H1 (cell line): ENCODE measurements at regions not wholly inside any gene's neighbourhood (a gene's known extent, or its start where the extent isn't known, plus 50 kb on each side); places are given as distances from the start of the nearest gene placed in this dataset.

Experiments used
- CTCF ChIA-PET: fragments of 300-600 bp; sonication (Branson Sonifier 250); formaldehyde crosslinking; loops from one replicate; lab custom pipeline; 2021; ENCODE audit not compliant: partially characterized antibody; lab: Charles Lee
- POLR2A ChIA-PET: fragments of 300-600 bp; sonication (Branson Sonifier 250); formaldehyde crosslinking; loops from one replicate; lab custom pipeline; 2021; ENCODE audit warnings: inconsistent platforms; ENCODE audit not compliant: partially characterized antibody; lab: Charles Lee
- DNase-seq, 2 experiments: peaks; one replicate each; pipeline versions ENCODE4 v3.0.0 to v3.0.0-alpha.2; 2010 to 2022; ENCODE audit warnings: low spot score in 2 of 2, low read depth in 1 of 2, mixed read lengths in 1 of 2
- FAIRE-seq: peaks from 2 replicates; lab custom pipeline; 2011; peaks lifted over from hg19 to GRCh38; lab: Jason Lieb, UNC
- H2AFZ ChIP-seq: 2 replicates; pipeline ENCODE4 v1.8.1; 2012; ENCODE audit warnings: low read length, inconsistent platforms
- H2AK5ac ChIP-seq: 2 replicates; pipeline ENCODE4 v1.6.1; 2013; ENCODE audit warnings: low read depth, low read length
- H2BK120ac ChIP-seq: replicated peaks from 2 replicates; pipeline ENCODE3; 2013; ENCODE audit warnings: low read depth, low read length, inconsistent platforms
- H2BK12ac ChIP-seq: 2 replicates; pipeline ENCODE4 v1.6.1; 2013; ENCODE audit warnings: low read depth, low read length
- H2BK15ac ChIP-seq: 2 replicates; pipeline ENCODE4 v1.6.1; 2013; ENCODE audit warnings: low read length
- H2BK20ac ChIP-seq: 2 replicates; pipeline ENCODE4 v1.6.1; 2013; ENCODE audit warnings: low read length
- H2BK5ac ChIP-seq: 2 replicates; pipeline ENCODE4 v1.6.1; 2013; ENCODE audit warnings: low read depth, low read length
- H3K14ac ChIP-seq: 2 replicates; pipeline ENCODE4 v1.6.1; 2013; ENCODE audit warnings: inconsistent platforms; ENCODE audit not compliant: insufficient read length
- H3K18ac ChIP-seq: 2 replicates; pipeline ENCODE4 v1.6.1; 2013; ENCODE audit warnings: low read length; ENCODE audit errors: extremely low read depth
- H3K23ac ChIP-seq: 2 replicates; pipeline ENCODE4 v1.6.1; 2013; ENCODE audit warnings: inconsistent platforms; ENCODE audit not compliant: insufficient read length
- H3K23me2 ChIP-seq: 2 replicates; pipeline ENCODE4 v1.6.1; 2013; ENCODE audit warnings: low read depth, low read length
- H3K27ac ChIP-seq: 2 replicates; pipeline ENCODE4 v1.6.1; 2011; ENCODE audit warnings: low read depth, low read length, inconsistent platforms
- H3K27me3 ChIP-seq, 4 experiments: replicated peaks in 1 of 4; 1 replicate in 1 of 4; 2 replicates in 3 of 4; pipeline versions ENCODE4 v1.6.1 to v1.8.1; 2011 to 2013; ENCODE audit warnings: low read length in 3 of 4, mild to moderate bottlenecking in 3 of 4, inconsistent platforms in 2 of 4, mixed read lengths in 2 of 4, moderate library complexity in 1 of 4; ENCODE audit not compliant: control insufficient read depth in 3 of 4, insufficient read depth in 3 of 4; ENCODE audit errors: extremely low read depth in 1 of 4
- H3K36me3 ChIP-seq, 4 experiments: 2 replicates each; pipeline versions ENCODE4 v1.6.1 to v1.8.1; 2011 to 2013; ENCODE audit warnings: mild to moderate bottlenecking in 4 of 4, low read length in 3 of 4, moderate library complexity in 2 of 4, control low read depth in 1 of 4, inconsistent platforms in 1 of 4; ENCODE audit not compliant: insufficient read depth in 4 of 4, control insufficient read depth in 2 of 4
- H3K4ac ChIP-seq: replicated peaks from 2 replicates; pipeline ENCODE3; 2013; ENCODE audit warnings: low read length, low read depth, mixed read lengths, inconsistent platforms; ENCODE audit not compliant: insufficient read length
- H3K4me1 ChIP-seq, 4 experiments: replicated peaks in 1 of 4; 1 replicate in 1 of 4; 2 replicates in 3 of 4; pipeline versions ENCODE4 v1.6.1 to v1.8.1; 2011 to 2013; ENCODE audit warnings: low read length in 3 of 4, inconsistent platforms in 2 of 4, mixed read lengths in 1 of 4; ENCODE audit not compliant: insufficient read depth in 4 of 4, control insufficient read depth in 3 of 4
- H3K4me2 ChIP-seq, 2 experiments: 2 replicates each; pipeline versions ENCODE4 v1.6.1 to v1.8.1; 2011 to 2013; ENCODE audit warnings: low read depth in 2 of 2, low read length in 2 of 2, control low read depth in 1 of 2, inconsistent platforms in 1 of 2, mild to moderate bottlenecking in 1 of 2; ENCODE audit not compliant: insufficient read depth in 1 of 2
- H3K4me3 ChIP-seq, 4 experiments: fragments of 200-600, 300-600 bp in 1 of 4; sonication (generic), shearing (Covaris generic), sonication (Bioruptor Twin) in 1 of 4; 2 replicates each; pipeline versions ENCODE4 v1.5.1 to v1.8.1; 2011 to 2016; ENCODE audit warnings: low read length in 4 of 4, low read depth in 3 of 4, control low read depth in 2 of 4, inconsistent platforms in 2 of 4, mild to moderate bottlenecking in 2 of 4, mixed read lengths in 1 of 4, moderate library complexity in 1 of 4; ENCODE audit not compliant: insufficient read depth in 2 of 4; ENCODE audit errors: extremely low read depth in 1 of 4
- H3K56ac ChIP-seq: replicated peaks from 2 replicates; pipeline ENCODE3; 2013; ENCODE audit warnings: low read depth, mild to moderate bottlenecking, mixed read lengths, low read length, inconsistent platforms; ENCODE audit not compliant: insufficient read length
- H3K79me1 ChIP-seq: 2 replicates; pipeline ENCODE4 v1.6.1; 2013; ENCODE audit warnings: low read depth, low read length, control low read depth
- H3K79me2 ChIP-seq, 2 experiments: 2 replicates each; pipeline versions ENCODE4 v1.6.1 to v1.8.1; 2012 to 2013; ENCODE audit warnings: low read length in 2 of 2, mild to moderate bottlenecking in 2 of 2, inconsistent platforms in 1 of 2; ENCODE audit not compliant: insufficient read depth in 2 of 2, control insufficient read depth in 1 of 2
- H3K9ac ChIP-seq, 4 experiments: replicated peaks in 1 of 4; 1 replicate in 1 of 4; 2 replicates in 3 of 4; pipeline versions ENCODE4 v1.6.1 to v1.8.1; 2011 to 2013; ENCODE audit warnings: low read depth in 3 of 4, low read length in 3 of 4, control low read depth in 2 of 4, mild to moderate bottlenecking in 2 of 4, moderate library complexity in 2 of 4, inconsistent platforms in 1 of 4; ENCODE audit errors: extremely low read depth in 1 of 4
- H3K9me3 ChIP-seq, 2 experiments: 2 replicates each; pipeline versions ENCODE4 v1.6.1 to v1.8.1; 2012 to 2013; ENCODE audit warnings: mild to moderate bottlenecking in 2 of 2, moderate library complexity in 2 of 2, control low read depth in 1 of 2, inconsistent platforms in 1 of 2, low read depth in 1 of 2, low read length in 1 of 2, mixed read lengths in 1 of 2; ENCODE audit not compliant: insufficient read depth in 2 of 2
- H4K20me1 ChIP-seq, 2 experiments: replicated peaks in 1 of 2; 2 replicates each; pipeline versions ENCODE3 to v1.8.1; 2011 to 2013; ENCODE audit warnings: inconsistent platforms in 2 of 2, low read length in 2 of 2, mild to moderate bottlenecking in 1 of 2; ENCODE audit not compliant: insufficient read depth in 2 of 2, control insufficient read depth in 1 of 2
- H4K5ac ChIP-seq: 2 replicates; pipeline ENCODE4 v1.6.1; 2013; ENCODE audit warnings: low read length, low read depth, mixed read lengths, inconsistent platforms; ENCODE audit not compliant: insufficient read length
- H4K8ac ChIP-seq: 2 replicates; pipeline ENCODE4 v1.8.0; 2013; ENCODE audit warnings: mild to moderate bottlenecking, moderate library complexity, low read length, inconsistent platforms; ENCODE audit not compliant: insufficient read depth; ENCODE audit errors: extremely low read depth
- H4K91ac ChIP-seq: replicated peaks from 2 replicates; pipeline ENCODE3; 2013; ENCODE audit warnings: low read length, mixed read lengths, inconsistent platforms; ENCODE audit not compliant: insufficient read length
- CEBPB ChIP-seq: IDR thresholded peaks from 2 replicates; pipeline ENCODE4 v1.6.1; 2012; ENCODE audit warnings: low read depth, low read length
- CHD1 ChIP-seq: IDR thresholded peaks from 2 replicates; pipeline ENCODE4 v1.6.1; 2012; ENCODE audit warnings: low read depth, low read length, improper control_type of control experiment
- EZH2 ChIP-seq: fragments of 200-600 bp; sonication (generic); IDR thresholded peaks from 2 replicates; pipeline ENCODE4 v1.7.1; 2012; ENCODE audit warnings: low read depth, mild to moderate bottlenecking, moderate library complexity, low read length, inconsistent platforms; ENCODE audit not compliant: severe bottlenecking
- SAP30 ChIP-seq: fragments of 300-600 bp; sonication (generic); IDR thresholded peaks from 2 replicates; pipeline ENCODE4 v1.7.1; 2012; ENCODE audit warnings: low read length, moderate library complexity, mild to moderate bottlenecking, inconsistent platforms; ENCODE audit not compliant: insufficient read depth, insufficient replicate concordance
- SRF ChIP-seq: IDR thresholded peaks from 2 replicates; pipeline ENCODE4 v1.6.1; 2011; ENCODE audit warnings: mild to moderate bottlenecking, low read depth, low read length, moderate library complexity
- WGBS, 2 experiments: shearing (Covaris generic) in 1 of 2; methylation state at CpG; one replicate each; pipeline versions ENCODE4 v1.1.6 to v1.1.7; 2013 to 2015; ENCODE audit warnings: low lambda C conversion rate in 2 of 2, mixed read lengths in 2 of 2, inconsistent platforms in 1 of 2, low coverage in 1 of 2, missing lambda C conversion rate in 1 of 2; ENCODE audit not compliant: insufficient replicate concordance in 2 of 2, insufficient coverage in 1 of 2, insufficient read length in 1 of 2; ENCODE audit errors: extremely low coverage in 1 of 2, missing lambda C conversion rate in 1 of 2; 5-methylcytosine and 5-hydroxymethylcytosine counted together

DNA sequence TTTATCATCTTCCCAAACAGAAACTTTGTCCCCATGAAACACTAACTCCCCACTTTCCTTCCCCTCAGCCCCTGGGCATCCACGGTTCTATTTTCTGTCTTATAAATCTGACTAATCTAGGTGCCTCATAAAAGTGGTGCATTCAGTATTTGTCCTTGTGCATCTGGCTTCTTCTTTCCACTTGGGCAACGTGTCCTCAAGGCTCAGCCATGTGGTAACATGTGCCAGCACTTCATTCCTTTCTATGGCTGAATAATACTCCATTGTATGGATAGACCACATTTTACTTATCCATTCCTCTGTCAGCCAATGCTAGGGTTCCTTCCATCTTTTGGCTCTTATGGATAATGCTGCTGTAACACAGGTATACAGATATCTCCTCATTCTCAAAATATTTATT lies 305.0 kb upstream of the RUNX1 start:
- no peak overlapping the region for H3K56ac ChIP-seq
- no peak overlapping the region for H3K4ac ChIP-seq
- no peak overlapping the region for H2BK15ac ChIP-seq
- WGBS, 2 experiments, result 98% methylated on average over 2 of the region's 2 CpGs; no CpG with 5 or more reads in 1 of the 2 experiments
- H3K23me2 ChIP-seq, result no peaks in the 10 kb centered on the region
- POLR2A ChIA-PET, result no interaction called here
- DNase-seq (no peak), FAIRE-seq (no peak)
- H3K9me3 ChIP-seq, result no peaks in the 10 kb centered on the region
- TF ChIP-seq SAP30 (no peak), SRF (no peak), CEBPB (no peak), CHD1 (no peak), EZH2 (no peak)
- no peak overlapping the region for H3K14ac ChIP-seq
- H2BK20ac ChIP-seq, result no peak overlapping the region
- H3K4me3 ChIP-seq, result no peak overlapping the region
- no peaks in the 10 kb centered on the region for H3K36me3 ChIP-seq
- no peak overlapping the region for H3K9ac ChIP-seq
- H4K20me1 ChIP-seq, result no peaks in the 10 kb centered on the region
- H3K18ac ChIP-seq, result no peak overlapping the region
- no peak overlapping the region for H3K27ac ChIP-seq
- H3K4me1 ChIP-seq, result no peaks in the 10 kb centered on the region
- H2BK120ac ChIP-seq, result no peak overlapping the region
- H3K79me1 ChIP-seq, result no peaks in the 10 kb centered on the region
- no peaks in the 10 kb centered on the region for H3K79me2 ChIP-seq
- no peak overlapping the region for H2BK5ac ChIP-seq
- no peak overlapping the region for H2AK5ac ChIP-seq
- H2AFZ ChIP-seq, result no peak overlapping the region
- no peak overlapping the region for H4K91ac ChIP-seq
- H3K23ac ChIP-seq, result no peak overlapping the region
- no peak overlapping the region for H4K5ac ChIP-seq
- CTCF ChIA-PET, result no interaction called here
- H3K4me2 ChIP-seq, result no peak overlapping the region
- no peak overlapping the region for H2BK12ac ChIP-seq
- no peaks in the 10 kb centered on the region for H3K27me3 ChIP-seq
- no peak overlapping the region for H4K8ac ChIP-seq
